Large intestine (tissue), 3 donors: ENCODE measurements at regions not wholly inside any gene's neighbourhood (a gene's known extent, or its start where the extent isn't known, plus 50 kb on each side); places are given as distances from the start of the nearest gene placed in this dataset.

Experiments used
- DNase-seq, 2 donors: peaks; one replicate each; pipeline versions ENCODE4 v3.0.0 to v3.0.0-alpha.2; 2013
- H3K27ac ChIP-seq: one replicate; pipeline ENCODE4 v1.5.1; 2013; ENCODE audit warnings: low read length
- H3K27me3 ChIP-seq: 2 replicates; pipeline ENCODE4 v1.6.1; 2013; ENCODE audit warnings: low read length; ENCODE audit not compliant: control insufficient read depth, insufficient read depth
- H3K36me3 ChIP-seq: 2 replicates; pipeline ENCODE4 v1.6.1; 2013; ENCODE audit warnings: low read length; ENCODE audit not compliant: control insufficient read depth, insufficient read depth
- H3K4me1 ChIP-seq: one replicate; pipeline ENCODE4 v1.6.1; 2013; ENCODE audit warnings: low read length; ENCODE audit not compliant: control insufficient read depth, insufficient read depth
- H3K4me3 ChIP-seq: one replicate; pipeline ENCODE4 v1.5.1; 2013; ENCODE audit warnings: low read length
- H3K9me3 ChIP-seq: one replicate; pipeline ENCODE4 v1.6.1; 2013; ENCODE audit warnings: mild to moderate bottlenecking, low read depth, low read length, moderate library complexity; ENCODE audit not compliant: control insufficient read depth
- WGBS: methylation state at CpG from one replicate; pipeline ENCODE4 v1.1.5; 2013; ENCODE audit warnings: low lambda C conversion rate; ENCODE audit not compliant: insufficient coverage; 5-methylcytosine and 5-hydroxymethylcytosine counted together

DNA sequence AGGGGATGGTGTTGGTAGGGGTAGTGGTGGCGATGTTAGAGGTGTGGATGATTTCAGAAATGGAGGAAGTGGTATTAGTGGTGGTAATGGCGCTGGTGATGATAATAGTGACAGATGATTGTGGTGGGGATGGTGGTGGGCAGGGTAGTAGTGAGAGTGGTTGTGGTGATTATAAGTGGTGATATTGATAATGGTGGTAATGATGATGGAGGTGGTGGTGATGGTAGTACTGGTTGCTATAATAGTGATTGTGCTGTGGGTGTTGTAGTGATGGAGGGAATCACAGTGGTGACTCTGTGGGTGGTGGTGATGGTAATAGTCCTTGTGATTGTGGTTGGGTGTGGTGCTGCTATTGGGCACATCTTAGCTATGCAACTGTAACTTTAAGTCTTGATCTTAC is 61.6 kb upstream of the TBX20 start:
- Histone ChIP-seq H3K27ac (no peak overlapping the region), H3K4me1 (no peaks in the 10 kb centered on the region), H3K27me3 (no peaks in the 10 kb centered on the region), H3K4me3 (no peak overlapping the region), H3K9me3 (no peaks in the 10 kb centered on the region), H3K36me3 (no peaks in the 10 kb centered on the region)
- no peak for DNase-seq
- no CpG with 5 or more reads among the region's 2 CpGs for WGBS

GRCh38 chr7:35314354-35314753 is 60.5 kb upstream of the TBX20 start:
- 83% methylated on average over 2 of the region's 2 CpGs for WGBS

DNA sequence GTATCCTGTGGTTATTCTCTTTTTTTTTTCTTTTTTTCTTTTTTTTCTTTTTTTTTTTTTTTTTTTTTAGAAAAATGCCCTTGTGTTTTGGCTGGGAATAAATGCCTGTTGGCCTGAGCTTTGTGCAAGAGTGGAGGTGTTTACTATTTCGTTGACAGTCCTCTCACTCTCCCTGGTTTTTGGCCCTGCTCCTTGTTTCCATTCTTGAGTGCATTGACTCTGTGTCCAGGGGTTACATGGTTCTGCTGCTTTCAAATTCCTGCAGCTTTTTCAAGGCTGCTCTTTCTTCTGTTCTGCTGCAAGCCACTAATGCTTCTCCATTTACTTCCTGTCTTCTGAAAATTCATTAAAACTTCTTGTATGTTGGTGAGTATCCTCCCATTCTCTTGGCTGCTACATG is 59.7 kb upstream of the TBX20 start:
- H3K27ac ChIP-seq: no peak overlapping the region
- no peaks in the 10 kb centered on the region for H3K27me3 ChIP-seq
- H3K4me1 ChIP-seq: no peaks in the 10 kb centered on the region
- no peaks in the 10 kb centered on the region for H3K36me3 ChIP-seq
- no CpG with 5 or more reads among the region's 1 CpG for WGBS
- H3K9me3 ChIP-seq: no peaks in the 10 kb centered on the region
- no peak overlapping the region for H3K4me3 ChIP-seq
- DNase-seq: peak; percentile 9 to 29

More at GRCh38 chr7:35314354-35314753, 60.5 kb upstream of the TBX20 start:
- no peak for DNase-seq
- Histone ChIP-seq H3K4me1 (no peaks in the 10 kb centered on the region), H3K9me3 (no peaks in the 10 kb centered on the region), H3K27me3 (no peaks in the 10 kb centered on the region), H3K27ac (no peak overlapping the region), H3K4me3 (no peak overlapping the region), H3K36me3 (no peaks in the 10 kb centered on the region)
